Panc1 (cell line): ENCODE measurements at regions not wholly inside any gene's neighbourhood (a gene's known extent, or its start where the extent isn't known, plus 50 kb on each side); places are given as distances from the start of the nearest gene placed in this dataset.

Source experiments
- CTCF ChIP-seq: fragments of 450-650 bp; IDR thresholded peaks from 2 replicates; pipeline ENCODE4 v1.5.1; 2017; ENCODE audit warnings: mild to moderate bottlenecking
- TCF7L2 ChIP-seq: IDR thresholded peaks from 2 replicates; pipeline ENCODE4 v1.6.1; 2011; ENCODE audit warnings: mild to moderate bottlenecking, low read depth, low read length, inconsistent platforms

DNA sequence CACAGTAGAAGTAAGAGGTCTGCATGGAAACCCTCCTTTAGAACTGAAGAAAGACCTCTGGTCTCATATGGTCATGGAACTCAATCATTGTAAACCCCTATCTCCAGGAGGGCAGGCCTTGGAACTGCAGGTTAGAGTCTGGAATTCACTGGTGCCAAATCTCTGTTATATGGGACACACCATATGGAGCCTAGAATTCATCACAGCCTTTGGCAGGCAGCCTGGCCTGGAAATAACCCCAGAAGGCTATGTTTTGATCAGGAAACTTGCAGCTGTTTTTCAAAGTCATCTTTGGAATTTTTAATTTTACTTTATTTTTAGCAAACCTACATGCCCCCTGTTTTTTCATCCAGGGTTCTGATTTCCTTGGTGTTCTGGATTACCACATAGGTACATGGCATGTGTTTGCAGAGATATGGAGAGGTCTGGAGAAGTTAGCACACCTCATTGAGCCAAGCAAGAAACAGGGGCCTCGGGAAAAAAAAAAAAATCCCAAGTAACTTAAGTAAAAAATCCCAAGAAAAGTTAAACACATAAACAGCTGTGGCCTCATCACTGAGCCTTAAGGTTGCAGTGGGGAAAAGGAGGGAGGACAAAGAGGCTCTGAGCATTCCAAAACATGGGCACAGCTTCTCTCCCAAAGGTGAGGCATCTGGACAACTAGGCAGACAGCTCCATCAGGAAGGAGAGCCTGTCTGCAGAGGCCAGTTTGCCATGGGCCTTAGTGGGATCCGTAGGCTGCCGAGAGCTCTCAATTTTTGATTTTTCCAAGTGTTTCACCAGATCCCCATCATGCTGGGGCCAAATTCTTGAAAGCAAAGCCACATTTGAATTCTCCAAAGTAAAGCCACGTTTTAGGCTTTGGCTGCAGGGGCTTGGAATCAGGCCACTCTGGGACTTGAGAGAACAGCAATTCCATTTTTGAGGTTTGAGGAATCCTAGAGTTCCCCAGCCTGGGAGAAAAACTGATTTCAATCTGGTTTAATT is 339.6 kb upstream of the TBX3 start:
- TF ChIP-seq CTCF (no peak), TCF7L2 (no peak)
